HUES48 (cell line): ENCODE measurements at regions not wholly inside any gene's neighbourhood (a gene's known extent, or its start where the extent isn't known, plus 50 kb on each side); places are given as distances from the start of the nearest gene placed in this dataset.

Experiments
- H3K27ac ChIP-seq: one replicate; pipeline ENCODE4 v1.7.0; 2013; ENCODE audit warnings: low read depth, low read length, inconsistent platforms
- H3K27me3 ChIP-seq: 2 replicates; pipeline ENCODE4 v1.6.1; 2013; ENCODE audit warnings: mild to moderate bottlenecking, low read length; ENCODE audit not compliant: control insufficient read depth, insufficient read depth
- H3K36me3 ChIP-seq: 2 replicates; pipeline ENCODE4 v1.6.1; 2013; ENCODE audit warnings: low read length; ENCODE audit not compliant: control insufficient read depth, insufficient read depth
- H3K4me1 ChIP-seq: 2 replicates; pipeline ENCODE4 v1.6.1; 2013; ENCODE audit warnings: mild to moderate bottlenecking, low read length; ENCODE audit not compliant: control insufficient read depth, insufficient read depth
- H3K4me3 ChIP-seq: 2 replicates; pipeline ENCODE4 v1.5.1; 2013; ENCODE audit warnings: mild to moderate bottlenecking, low read depth, low read length
- H3K9ac ChIP-seq: 2 replicates; pipeline ENCODE4 v1.6.1; 2013; ENCODE audit warnings: mild to moderate bottlenecking, low read depth, low read length, moderate library complexity
- H3K9me3 ChIP-seq: 2 replicates; pipeline ENCODE4 v1.6.1; 2013; ENCODE audit warnings: low read length; ENCODE audit not compliant: control insufficient read depth, insufficient read depth

DNA sequence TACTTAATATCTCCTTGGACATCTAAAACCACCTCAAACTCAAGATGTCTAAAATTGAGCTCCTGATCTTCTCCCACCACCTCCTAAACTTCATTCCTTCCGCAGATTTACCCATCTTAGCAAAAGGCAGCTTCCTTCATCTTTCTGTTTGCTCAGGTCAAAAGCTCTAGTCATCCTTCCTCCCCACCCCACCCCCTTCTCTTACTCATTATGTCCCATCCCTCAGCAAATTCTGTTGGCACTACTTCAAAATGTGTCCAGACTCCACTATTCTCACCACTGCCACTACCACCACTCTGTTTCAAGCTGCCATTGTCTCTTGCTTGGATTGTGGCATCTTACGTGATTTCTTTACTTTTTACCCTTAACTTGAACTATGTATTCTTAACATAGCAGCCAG, 59.2 kb upstream of the ZDHHC17 start:
- Histone ChIP-seq H3K27ac (no peak overlapping the region), H3K9ac (no peak overlapping the region), H3K27me3 (no peaks in the 10 kb centered on the region), H3K9me3 (no peaks in the 10 kb centered on the region), H3K4me3 (no peak overlapping the region), H3K4me1 (no peaks in the 10 kb centered on the region; the same call in 1 of the 2 replicates), H3K36me3 (no peaks in the 10 kb centered on the region)

DNA sequence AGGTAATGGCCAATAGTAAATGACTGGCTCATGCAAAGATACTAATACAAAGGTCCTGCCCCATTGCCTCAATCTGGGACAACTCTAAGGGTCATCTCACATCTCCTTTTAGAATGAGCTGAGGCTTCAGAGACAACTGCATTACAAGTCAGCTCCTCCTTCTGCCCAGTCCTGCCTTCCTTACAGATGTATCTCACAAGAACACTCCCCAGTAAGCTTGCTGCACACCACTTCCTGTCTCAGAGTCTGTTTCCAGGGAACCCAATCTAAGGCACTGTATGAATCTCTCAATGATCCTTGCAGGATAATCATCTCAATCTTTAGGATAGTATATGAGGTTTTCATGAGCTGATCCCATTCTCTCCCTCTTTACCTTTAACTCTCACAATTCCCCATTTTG, 57.8 kb upstream of the ZDHHC17 start:
- H3K27me3 ChIP-seq = no peaks in the 10 kb centered on the region
- no peak overlapping the region for H3K4me3 ChIP-seq
- no peak overlapping the region for H3K27ac ChIP-seq
- no peaks in the 10 kb centered on the region for H3K36me3 ChIP-seq
- H3K9ac ChIP-seq = no peak overlapping the region
- no peaks in the 10 kb centered on the region; the same call in 1 of the 2 replicates for H3K4me1 ChIP-seq
- H3K9me3 ChIP-seq = no peaks in the 10 kb centered on the region

DNA sequence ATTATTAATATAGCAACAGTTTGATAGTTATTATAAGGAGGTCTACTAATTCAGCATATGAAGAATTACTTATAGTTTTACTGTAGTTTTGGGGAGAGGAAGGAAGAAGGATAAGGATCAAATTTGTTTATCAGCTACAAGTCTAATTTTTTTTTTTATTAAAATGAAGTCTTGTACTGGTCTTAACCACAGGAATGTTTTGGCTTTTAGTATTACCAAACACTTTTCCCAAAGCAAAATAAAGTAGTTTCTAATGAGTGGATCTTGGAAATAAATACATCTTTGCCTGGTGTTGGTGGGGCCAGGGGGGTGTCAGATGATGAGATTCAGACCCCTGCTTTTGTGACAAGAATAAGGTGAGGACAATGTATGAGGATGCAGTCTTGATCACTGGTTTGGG, 57.2 kb upstream of the ZDHHC17 start:
- Histone ChIP-seq H3K36me3 (no peaks in the 10 kb centered on the region), H3K27me3 (no peaks in the 10 kb centered on the region), H3K9me3 (no peaks in the 10 kb centered on the region), H3K27ac (no peak overlapping the region), H3K4me3 (no peak overlapping the region), H3K4me1 (no peaks in the 10 kb centered on the region; the same call in 1 of the 2 replicates), H3K9ac (no peak overlapping the region)

DNA sequence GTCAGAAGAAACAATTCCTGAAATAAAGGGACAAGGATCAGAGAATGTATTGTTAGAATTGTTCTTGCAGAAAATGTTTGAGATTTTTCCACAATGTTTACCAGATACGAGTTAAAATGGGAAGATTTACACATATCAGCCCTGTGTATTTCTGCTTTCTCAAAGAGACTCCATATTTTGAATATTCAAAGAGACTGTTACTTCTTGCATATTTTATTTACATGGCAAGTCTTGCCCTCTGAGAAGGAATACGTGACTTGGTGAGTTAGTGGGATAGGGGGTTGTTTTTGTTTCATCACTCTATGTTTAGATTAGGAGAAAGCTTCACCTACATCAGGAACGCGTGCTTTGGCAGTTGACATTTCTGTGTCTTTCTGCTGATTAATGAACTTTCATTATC, 56.1 kb upstream of the ZDHHC17 start:
- Histone ChIP-seq H3K4me1 (no peaks in the 10 kb centered on the region; the same call in 1 of the 2 replicates), H3K36me3 (no peaks in the 10 kb centered on the region), H3K9me3 (no peaks in the 10 kb centered on the region), H3K9ac (no peak overlapping the region), H3K27me3 (no peaks in the 10 kb centered on the region), H3K27ac (no peak overlapping the region), H3K4me3 (no peak overlapping the region)

DNA sequence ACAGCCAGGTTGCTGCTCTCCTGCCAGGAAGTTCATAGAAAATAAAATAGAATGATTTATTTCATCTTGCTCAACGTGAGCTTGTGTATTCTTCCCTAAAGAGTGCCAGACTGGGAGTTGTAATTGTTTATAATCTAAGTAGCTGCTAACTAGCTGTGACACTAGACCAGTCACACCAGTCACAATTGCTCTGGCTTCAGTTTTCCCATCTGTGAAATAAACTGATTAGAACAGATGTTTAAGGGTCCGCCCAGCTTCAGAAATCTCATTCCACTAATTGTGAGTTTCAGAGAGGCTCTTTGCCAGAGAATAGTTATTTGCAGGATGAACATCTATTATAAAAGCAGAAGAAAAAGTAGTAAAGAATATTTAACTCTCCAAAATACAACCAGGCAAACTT, 55.6 kb upstream of the ZDHHC17 start:
- H3K27ac ChIP-seq = no peak overlapping the region
- H3K4me3 ChIP-seq = no peak overlapping the region
- H3K36me3 ChIP-seq = no peaks in the 10 kb centered on the region
- H3K9me3 ChIP-seq = no peaks in the 10 kb centered on the region
- no peaks in the 10 kb centered on the region for H3K27me3 ChIP-seq
- peaks cover 5% of the 10 kb centered on the region for H3K4me1 ChIP-seq
- H3K9ac ChIP-seq = no peak overlapping the region

DNA sequence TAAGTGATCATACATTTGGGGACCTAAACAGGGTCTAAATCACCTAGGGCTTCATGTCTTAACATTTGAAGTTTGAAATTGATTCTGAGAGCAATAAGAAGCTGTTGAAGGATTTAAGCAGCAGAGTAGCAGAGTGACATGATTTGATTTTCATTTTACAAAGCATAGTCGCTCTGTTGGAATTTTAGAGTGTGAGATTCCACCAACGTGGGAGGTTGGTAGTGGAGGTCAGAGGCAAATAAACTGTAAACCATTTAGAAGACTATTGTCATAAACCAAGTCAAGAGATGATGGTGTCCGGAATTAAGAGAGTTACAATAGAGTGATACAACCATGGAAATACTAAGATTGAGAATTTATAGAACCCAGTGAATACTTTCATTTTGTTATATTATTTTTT, 52.7 kb upstream of the ZDHHC17 start:
- no peak overlapping the region for H3K4me3 ChIP-seq
- H3K27ac ChIP-seq = no peak overlapping the region
- no peaks in the 10 kb centered on the region for H3K9me3 ChIP-seq
- H3K4me1 ChIP-seq = peaks cover 11% of the 10 kb centered on the region
- no peak overlapping the region for H3K9ac ChIP-seq
- H3K36me3 ChIP-seq = no peaks in the 10 kb centered on the region
- no peaks in the 10 kb centered on the region for H3K27me3 ChIP-seq

DNA sequence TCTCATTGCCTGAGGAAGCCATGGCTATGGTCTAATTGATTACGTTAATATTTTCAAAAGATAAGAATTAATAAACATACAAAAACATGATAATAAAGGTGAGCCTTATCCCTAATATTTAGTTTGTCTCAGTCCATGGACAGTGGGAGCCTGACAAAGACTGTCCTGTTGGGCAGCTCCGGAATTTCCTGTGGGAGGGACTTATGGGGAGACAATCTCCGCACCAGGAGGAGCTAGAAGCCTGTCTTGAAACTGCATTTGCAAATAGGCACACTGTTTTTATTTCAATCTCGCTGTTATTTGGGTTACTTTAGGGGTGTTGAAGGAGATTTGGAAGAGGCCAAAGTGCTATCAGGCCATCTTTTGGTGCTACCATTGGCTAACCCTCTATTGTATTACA, 50.8 kb upstream of the ZDHHC17 start:
- peaks cover 11% of the 10 kb centered on the region for H3K4me1 ChIP-seq
- no peaks in the 10 kb centered on the region for H3K27me3 ChIP-seq
- H3K27ac ChIP-seq = no peak overlapping the region
- no peak overlapping the region for H3K9ac ChIP-seq
- H3K4me3 ChIP-seq = no peak overlapping the region
- no peaks in the 10 kb centered on the region for H3K9me3 ChIP-seq
- H3K36me3 ChIP-seq = no peaks in the 10 kb centered on the region

DNA sequence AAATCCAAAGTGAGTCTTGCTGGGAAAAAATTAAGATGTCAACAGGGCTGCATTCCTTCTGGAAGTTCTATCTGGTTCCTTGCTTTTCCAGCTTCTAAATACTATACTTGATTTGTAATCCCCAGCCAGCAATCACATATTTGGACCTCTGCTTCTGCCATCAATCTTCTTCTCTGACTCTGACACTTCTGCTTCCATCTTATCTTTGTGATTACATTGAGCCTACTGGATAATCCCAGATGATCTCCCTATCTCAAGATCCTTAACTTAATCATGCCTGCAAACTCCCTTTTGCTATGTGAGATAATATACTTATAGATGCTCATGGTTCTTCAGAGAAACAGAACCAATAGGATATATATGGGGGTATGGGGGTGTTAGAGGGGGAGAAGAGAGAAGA, 49.9 kb upstream of the ZDHHC17 start:
- Histone ChIP-seq H3K27me3 (no peaks in the 10 kb centered on the region), H3K4me3 (no peak overlapping the region), H3K9me3 (no peaks in the 10 kb centered on the region), H3K36me3 (no peaks in the 10 kb centered on the region), H3K9ac (no peak overlapping the region), H3K4me1 (peaks cover 20% of the 10 kb centered on the region), H3K27ac (no peak overlapping the region)
